Right ventricle myocardium superior (tissue), 1 donor: ENCODE measurements at regions not wholly inside any gene's neighbourhood (a gene's known extent, or its start where the extent isn't known, plus 50 kb on each side); places are given as distances from the start of the nearest gene placed in this dataset.

Experiments
- ATAC-seq: fragments of 200-7000 bp; cut with Tn5 transposase; one replicate; pipeline ENCODE4 v1.9.1; 2020; ENCODE audit warnings: mild to moderate bottlenecking; ENCODE audit not compliant: poor library complexity
- DNase-seq: peaks from one replicate; pipeline ENCODE4 v3.0.0-alpha.2; 2020
- intact Hi-C: fragments of 100-400 bp; cut with DNase I; formaldehyde crosslinking; loops from one replicate; pipeline ENCODE4 v1.11.2; 2022
- donor health status: DM: no; HTN: yes; CAD: no; lungs with severe emphysema.

DNA sequence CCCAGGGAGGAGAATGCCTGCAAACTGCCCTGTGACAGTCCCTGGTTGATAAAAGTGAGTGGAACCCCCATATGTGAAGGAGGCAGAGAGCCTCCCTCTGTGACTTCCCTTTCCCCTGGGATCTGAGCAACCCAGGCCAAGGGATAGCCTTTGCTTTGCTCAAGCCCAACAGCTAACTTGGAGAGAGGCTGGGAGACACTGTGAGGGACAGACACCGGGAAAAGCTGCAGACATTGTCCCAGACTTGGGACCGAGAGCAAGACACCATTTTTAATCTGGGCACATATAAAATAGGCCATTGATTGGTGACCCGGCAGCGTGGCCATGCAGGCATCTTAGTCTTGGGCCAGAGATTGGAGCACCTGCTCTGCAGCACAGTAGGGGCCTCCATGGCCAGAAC lies 96.1 kb upstream of the SALL3 start:
- ATAC-seq, result no peak

GRCh38 chr18:78884502-78884901 lies 95.1 kb upstream of the SALL3 start:
- DNase-seq (no peak), ATAC-seq (no peak)
- intact Hi-C loops, result no loop called here

More for the DNA sequence above, 96.1 kb upstream of the SALL3 start:
- no peak for DNase-seq
- intact Hi-C loops, result no loop called here

- no peak for DNase-seq
- intact Hi-C loops, result no loop called here
- no peak for ATAC-seq
Measured at GRCh38 chr18:78889250-78889649, 90.4 kb upstream of the SALL3 start.

- intact Hi-C loops, result no loop called here
Measured at GRCh38 chr18:78890388-78890787, 89.2 kb upstream of the SALL3 start.

DNA sequence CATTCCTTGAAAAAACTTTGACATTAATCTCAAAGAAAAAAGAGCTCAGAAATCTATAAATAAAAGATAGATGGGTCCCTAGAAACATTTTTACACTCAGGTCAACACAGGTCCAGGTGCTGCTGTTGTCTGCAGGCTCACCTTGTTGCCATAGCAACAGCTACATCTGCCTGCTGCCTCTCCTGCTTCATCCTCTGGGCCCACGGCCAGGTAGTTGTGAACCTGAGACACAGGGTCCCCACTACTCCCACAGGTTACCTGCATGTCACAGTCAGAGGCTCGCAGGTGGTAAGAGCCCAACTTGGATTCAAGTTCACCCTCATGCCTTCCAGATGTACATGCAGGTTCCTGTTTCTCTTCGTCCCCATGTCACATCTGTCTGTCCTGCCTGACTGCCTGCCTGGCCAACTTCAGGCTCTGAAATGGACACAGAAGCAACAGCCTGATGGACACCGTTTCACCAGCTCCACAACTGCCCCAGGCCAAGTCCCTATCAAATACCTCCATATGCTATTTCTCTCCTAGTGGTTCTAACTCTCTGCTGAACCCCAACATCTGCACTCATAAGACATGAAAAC lies 88.3 kb upstream of the SALL3 start:
- intact Hi-C loops, result no loop called here
- no peak for ATAC-seq
- no peak for DNase-seq

More at GRCh38 chr18:78890388-78890787, 89.2 kb upstream of the SALL3 start:
- ATAC-seq (no peak), DNase-seq (no peak)

DNA sequence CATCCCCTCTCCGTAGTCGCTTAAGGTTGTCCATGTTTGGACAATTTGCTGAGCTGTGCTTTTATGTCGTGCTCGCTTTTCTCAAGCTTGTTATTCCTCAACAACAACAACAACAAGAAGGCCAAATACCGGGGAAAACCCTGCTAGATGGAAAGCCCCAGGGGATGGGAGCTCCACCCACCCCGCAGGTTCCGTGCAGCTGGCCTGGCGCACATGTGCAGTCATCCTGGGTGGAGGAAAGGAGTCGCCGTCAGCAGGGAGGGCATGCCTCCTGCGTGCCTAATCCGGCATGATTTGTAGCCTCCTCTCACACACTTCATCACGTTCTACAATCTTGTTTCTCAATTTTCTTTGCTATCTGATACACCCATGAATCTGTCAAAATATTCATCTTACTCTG lies 87.4 kb upstream of the SALL3 start:
- intact Hi-C loops, result no loop called here
- no peak for DNase-seq
- ATAC-seq, result no peak

DNA sequence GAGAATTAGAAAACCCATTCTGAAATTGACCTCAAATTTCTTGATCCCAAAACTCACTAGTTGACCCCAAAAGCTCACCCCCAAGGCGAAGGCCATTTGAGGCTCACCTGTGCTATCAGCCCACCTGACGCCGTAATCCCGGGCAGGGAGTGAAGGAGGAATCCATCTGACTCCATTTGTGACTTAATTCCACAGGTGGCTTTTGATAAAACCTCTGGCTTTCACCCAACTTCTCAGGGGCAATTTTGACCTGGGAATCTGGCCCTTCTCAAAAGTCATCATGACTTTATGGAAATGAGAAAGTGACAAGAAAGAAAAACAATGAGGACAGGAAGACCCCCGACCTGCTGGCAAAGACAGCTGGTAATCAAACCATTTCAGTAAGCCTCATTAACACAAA lies 86.9 kb upstream of the SALL3 start:
- DNase-seq (no peak), ATAC-seq (no peak)
- intact Hi-C loops, result no loop called here

DNA sequence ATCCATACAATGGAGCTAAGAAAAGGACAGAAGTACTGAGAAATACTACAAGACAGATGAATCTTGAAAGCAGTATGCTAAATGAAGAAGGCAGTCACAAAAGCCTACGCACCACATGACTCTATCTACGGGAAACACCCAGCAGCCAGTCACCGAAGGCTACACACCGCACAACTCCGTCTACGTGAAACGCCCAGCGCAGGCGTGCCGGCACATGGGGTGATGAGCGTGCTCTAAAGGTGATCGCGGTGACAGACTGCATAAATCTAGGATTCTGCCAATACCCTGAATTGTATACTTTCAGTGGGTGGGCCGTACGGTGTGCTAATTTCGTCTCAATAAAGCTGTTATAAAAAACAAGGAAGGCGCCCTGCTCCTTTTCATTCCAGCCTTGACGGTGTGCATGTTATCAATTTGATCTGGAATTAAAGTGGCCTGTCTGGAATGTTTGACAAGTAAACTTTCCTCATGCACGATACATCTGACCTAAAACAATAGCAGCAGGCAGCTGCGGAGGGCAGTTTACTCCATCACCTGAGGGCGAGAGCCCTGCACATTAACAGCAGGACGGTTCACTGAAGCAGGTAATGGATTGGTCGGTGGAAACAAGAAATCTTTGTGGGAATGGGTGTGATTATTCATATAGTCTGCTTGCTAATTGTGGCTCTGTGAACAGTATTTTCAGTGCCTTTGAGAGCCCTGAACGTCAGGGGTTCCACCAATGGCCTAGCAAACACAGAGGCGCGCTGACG lies 86.2 kb upstream of the SALL3 start:
- DNase-seq, result no peak
- no peak for ATAC-seq
- intact Hi-C loops, result no loop called here

GRCh38 chr18:78894033-78894305 lies 85.6 kb upstream of the SALL3 start:
- DNase-seq (no peak), ATAC-seq (no peak)
- intact Hi-C loops, result no loop called here

DNA sequence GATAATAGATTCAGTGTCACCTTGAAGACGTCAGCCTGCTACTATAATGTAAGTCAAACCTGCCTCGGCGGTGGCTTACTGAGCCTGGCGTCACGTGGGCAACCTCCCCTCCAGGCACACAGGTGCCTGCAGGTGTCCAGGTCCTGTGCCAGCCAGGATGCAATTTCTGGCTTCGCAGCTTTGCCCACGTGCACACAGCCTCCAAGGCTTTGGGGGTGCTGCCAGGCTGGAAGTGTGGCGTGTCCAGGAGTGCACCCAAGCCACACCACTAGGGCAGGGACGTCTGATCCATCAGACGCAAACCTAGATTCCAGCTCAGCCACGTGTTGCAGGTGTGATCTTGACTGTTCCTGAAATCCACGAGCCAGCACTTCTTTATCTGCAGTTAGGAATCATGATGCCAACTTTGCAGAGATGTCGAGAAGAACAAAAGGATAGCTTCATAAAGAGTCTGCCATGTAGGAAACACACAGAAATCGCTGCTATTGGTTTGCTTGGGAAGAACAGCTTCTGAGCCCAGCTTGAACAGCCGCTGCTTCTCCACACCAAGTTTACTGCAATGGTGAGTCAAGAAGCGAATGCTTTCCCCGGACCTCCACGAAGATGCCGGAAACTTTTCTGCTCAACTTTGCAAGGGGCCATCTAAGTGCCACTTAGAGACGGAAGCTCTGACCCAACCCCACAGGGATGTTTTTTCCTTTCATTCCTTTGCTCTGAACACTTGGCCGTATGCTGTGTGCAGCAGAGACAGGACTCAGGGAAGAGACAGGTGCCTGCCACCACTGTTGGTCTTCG lies 84.2 kb upstream of the SALL3 start:
- ATAC-seq (no peak), DNase-seq (no peak)
- intact Hi-C loops, result no loop called here

GRCh38 chr18:78896111-78896905 lies 83.3 kb upstream of the SALL3 start:
- intact Hi-C loops, result no loop called here
- ATAC-seq, result no peak
- DNase-seq, result no peak

DNA sequence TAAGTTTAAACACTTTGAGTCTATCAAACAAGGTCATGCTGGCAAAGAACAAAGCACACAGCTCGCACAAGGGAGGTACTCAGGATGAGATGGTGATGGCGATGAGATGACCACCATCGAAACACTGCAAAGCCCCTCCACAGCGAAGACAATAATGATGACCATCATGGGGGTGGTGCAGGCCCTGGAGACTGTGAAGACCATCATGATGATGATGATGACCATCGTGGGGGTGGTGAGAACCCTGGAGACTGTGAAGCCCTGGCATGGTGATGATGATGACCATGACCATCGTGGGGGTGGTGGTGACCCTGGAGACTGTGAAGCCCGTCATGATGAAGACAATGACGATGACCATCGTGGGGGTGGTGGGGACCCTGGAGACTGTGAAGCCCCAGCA lies 81.6 kb upstream of the SALL3 start:
- ATAC-seq (no peak), DNase-seq (no peak)
- intact Hi-C loops, result no loop called here

DNA sequence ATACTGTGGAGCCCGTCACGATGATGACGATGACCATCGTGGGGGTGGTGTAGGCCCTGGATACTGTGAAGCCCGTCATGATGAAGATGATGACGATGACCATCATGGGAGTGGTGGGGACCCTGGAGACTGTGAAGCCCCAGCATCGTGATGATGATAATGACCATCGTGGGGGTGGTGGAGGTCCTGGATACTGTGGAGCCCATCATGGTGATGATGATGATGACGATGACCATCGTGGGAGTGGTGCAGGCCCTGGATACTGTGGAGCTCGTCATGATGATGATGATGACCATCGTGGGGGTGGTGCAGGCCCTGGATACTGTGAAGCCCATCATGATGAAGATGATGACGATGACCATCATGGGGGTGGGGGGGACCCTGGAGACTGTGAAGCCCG lies 81.0 kb upstream of the SALL3 start:
- intact Hi-C loops, result no loop called here
- ATAC-seq (no peak), DNase-seq (no peak)

DNA sequence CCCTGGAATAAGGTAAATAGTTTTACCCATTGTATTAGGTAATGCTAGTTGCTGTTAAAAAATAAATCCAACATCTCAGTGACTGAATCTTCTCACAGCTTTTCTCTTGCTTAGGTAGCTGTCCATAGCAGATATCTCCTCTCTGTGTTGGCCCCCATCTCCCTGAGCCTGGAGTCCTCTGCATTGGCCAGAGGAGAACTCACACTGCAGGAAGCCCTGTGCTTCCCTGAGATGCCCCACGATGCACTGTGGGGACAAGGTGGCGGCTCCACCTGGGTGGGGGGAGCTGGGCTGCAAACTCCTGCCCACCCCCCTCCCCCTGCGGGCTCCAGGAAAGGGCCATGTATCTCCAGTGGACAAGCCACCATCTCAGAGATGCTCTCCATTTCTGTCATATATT lies 80.4 kb upstream of the SALL3 start:
- DNase-seq (no peak), ATAC-seq (no peak)
- intact Hi-C loops, result no loop called here

DNA sequence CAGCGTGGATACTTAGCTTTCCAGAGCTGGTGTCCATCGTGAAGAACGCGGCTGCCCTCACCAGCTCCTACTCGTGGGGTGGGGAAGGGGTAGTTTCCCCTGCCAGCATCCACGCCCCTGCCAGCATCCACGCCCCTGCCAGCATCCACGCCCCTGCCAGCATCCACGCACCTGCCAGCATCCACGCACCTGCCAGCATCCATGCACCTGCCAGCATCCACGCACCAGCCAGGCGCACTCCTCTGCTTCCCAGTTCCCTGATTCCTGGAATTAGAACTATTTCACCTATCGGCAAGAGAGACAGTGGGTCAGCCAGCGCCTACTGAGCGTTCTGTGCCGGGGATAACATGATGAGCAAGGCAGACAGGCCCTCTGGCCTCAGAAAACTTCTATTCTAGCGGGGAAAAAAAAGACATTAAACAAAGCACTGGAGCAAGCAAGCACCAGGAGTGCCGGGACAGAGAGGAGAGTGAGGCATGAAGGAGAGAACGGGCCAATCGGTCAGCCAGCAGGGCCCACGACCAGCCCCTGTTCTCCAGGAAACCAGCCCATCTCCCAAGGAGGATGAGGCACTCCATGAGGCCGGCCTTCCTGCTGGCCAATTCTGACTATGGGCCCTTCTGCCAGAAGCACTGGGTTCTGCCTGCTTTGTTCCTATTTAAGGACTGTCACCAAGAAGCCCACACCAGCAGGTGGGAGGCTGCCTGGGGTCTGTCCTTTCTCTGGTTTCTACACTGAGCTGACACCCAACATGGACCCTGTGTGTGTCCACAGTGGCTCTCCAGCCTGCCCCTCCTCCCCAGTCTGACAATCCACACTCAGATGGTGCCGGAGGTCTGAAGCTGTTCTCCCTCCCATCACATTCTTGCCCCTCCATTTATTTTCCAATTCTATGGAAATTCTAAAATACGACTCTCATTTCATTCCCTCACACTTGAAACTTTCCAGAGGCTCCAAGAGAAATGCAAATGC lies 78.4 kb upstream of the SALL3 start:
- DNase-seq, result no peak
- ATAC-seq, result no peak
- intact Hi-C loops, result no loop called here

GRCh38 chr18:78901923-78902794 lies 77.5 kb upstream of the SALL3 start:
- no peak for ATAC-seq
- DNase-seq, result no peak
- intact Hi-C loops, result no loop called here

DNA sequence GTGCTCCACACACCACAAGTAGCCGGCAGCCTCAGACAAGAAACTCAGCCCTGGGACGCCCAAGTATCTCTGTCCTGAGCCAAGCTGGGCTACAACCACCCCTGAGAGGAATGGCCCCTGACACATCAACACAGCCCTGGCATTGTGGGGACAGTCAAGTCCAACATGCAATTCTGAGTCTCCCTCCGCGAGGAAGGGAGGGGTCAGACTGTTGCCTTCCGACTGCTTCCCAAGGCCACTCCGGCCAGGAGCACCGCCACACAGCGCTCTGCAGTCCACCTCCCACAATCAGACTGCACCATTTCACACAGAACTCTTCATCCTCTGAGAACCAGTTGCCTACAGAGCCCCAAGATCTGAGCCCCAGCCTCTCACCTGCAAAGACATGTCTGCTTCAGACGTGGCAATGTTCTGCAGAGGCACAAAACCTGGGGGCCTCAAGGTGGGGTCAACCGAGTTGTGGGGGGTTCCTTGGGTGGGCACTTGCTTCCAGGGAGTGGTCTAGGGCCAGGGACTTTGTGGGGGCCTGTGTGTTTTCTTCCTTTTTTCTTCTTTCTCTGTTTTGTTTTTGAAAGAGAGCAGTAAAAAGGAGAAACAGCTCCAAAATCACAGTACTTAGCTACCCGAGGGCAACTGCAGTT lies 76.7 kb upstream of the SALL3 start:
- no peak for ATAC-seq
- no peak for DNase-seq
- intact Hi-C loops, result no loop called here
